ENCODE measurements at regions not wholly inside any gene's neighbourhood (a gene's known extent, or its start where the extent isn't known, plus 50 kb on each side); places are given as distances from the start of the nearest gene placed in this dataset.

GRCh38 chr2:66968946-66969345, 428.2 kb upstream of the ETAA1 start:
- no peak for TF ChIP-seq KLF10 (tag by site-specific recombination; IDR thresholded peaks at IDR 0.05)
- TF ChIP-seq GLIS1 (tag by site-specific recombination; IDR thresholded peaks at IDR 0.05): no peak
- no peak for TF ChIP-seq CTCF (tag by site-specific recombination; IDR thresholded peaks at IDR 0.05)
- no peak for TF ChIP-seq TRIM28 (IDR thresholded peaks at IDR 0.05; ENCODE audit: borderline replicate concordance, low read length)
- TF ChIP-seq ZNF366 (tag by site-specific recombination; conservative IDR thresholded peaks at IDR 0.05): no peak
- TF ChIP-seq ZNF677 (tag by site-specific recombination; IDR thresholded peaks at IDR 0.05): no peak
- TF ChIP-seq ZNF660 (tag by site-specific recombination; IDR thresholded peaks at IDR 0.05): no peak
- TF ChIP-seq ZNF404 (tag by site-specific recombination; IDR thresholded peaks at IDR 0.05): no peak
- no peak for TF ChIP-seq YY1 (tag by site-specific recombination; IDR thresholded peaks at IDR 0.05)
- no peak for TF ChIP-seq ZNF560 (tag by site-specific recombination; IDR thresholded peaks at IDR 0.05; ENCODE audit: borderline replicate concordance)
